ENCODE measurements at regions not wholly inside any gene's neighbourhood (a gene's known extent, or its start where the extent isn't known, plus 50 kb on each side); places are given as distances from the start of the nearest gene placed in this dataset.

DNA sequence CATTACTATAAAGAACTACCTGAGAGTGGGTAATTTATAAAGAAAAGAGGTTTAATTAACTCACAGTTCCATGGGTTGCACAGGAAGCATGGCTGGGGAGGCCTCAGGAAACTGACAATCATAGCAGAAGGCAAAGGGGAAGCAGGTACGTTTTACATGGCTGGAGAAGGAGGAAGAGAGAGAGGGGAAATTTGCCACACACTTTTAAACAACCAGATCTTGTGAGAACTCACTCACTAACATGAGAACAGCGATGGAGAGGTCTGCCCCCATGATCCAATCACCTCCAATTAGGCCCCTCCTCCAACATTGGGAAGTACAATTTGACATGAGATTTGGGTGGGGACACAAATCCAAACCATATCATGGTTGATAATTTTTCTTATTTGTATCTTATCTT, 51.8 kb upstream of the PPP1R9A start:
- POLR2A ChIA-PET = no interaction called here
- no peak for DNase-seq (ENCODE audit: extremely low spot score)
- TF ChIP-seq, protein P1, sequence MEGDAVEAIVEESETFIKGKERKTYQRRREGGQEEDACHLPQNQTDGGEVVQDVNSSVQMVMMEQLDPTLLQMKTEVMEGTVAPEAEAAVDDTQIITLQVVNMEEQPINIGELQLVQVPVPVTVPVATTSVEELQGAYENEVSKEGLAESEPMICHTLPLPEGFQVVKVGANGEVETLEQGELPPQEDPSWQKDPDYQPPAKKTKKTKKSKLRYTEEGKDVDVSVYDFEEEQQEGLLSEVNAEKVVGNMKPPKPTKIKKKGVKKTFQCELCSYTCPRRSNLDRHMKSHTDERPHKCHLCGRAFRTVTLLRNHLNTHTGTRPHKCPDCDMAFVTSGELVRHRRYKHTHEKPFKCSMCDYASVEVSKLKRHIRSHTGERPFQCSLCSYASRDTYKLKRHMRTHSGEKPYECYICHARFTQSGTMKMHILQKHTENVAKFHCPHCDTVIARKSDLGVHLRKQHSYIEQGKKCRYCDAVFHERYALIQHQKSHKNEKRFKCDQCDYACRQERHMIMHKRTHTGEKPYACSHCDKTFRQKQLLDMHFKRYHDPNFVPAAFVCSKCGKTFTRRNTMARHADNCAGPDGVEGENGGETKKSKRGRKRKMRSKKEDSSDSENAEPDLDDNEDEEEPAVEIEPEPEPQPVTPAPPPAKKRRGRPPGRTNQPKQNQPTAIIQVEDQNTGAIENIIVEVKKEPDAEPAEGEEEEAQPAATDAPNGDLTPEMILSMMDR (IDR thresholded peaks at IDR 0.05; ENCODE audit: control extremely low read depth, extremely low read depth, low read depth, missing control alignments) = no peak
- CTCF ChIA-PET = no interaction called here

DNA sequence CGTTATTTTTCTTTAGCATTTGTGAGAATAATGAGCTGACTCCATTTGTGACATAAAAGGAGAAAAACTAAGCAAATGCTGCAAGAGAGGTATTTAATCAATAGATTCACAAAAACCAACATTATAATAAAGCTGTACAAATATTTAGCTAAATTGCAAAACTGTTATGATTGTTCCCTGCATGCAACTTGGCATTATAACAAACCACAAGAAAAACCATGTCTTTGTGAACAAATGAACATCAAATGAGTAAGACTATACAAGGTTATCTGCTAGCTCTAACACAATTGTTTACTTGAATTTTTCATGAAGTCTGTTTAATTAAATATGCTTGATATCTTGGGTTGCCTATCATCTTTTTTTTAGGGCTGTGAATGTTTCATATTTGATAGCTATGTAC, 50.8 kb upstream of the PPP1R9A start:
- TF ChIP-seq, protein P1 (IDR thresholded peaks at IDR 0.05; ENCODE audit: control extremely low read depth, extremely low read depth, low read depth, missing control alignments) = no peak
- CTCF ChIA-PET = interaction anchor here (0.9 to 1.5 kb wide), 2 partner anchors 9 to 15 kb away, joined by 3 to 4 read pairs; no protein-coding TSS in a partner anchor
- POLR2A ChIA-PET = no interaction called here
- no peak for DNase-seq (ENCODE audit: extremely low spot score)
